ENCODE measurements at regions not wholly inside any gene's neighbourhood (a gene's known extent, or its start where the extent isn't known, plus 50 kb on each side); places are given as distances from the start of the nearest gene placed in this dataset.

DNA sequence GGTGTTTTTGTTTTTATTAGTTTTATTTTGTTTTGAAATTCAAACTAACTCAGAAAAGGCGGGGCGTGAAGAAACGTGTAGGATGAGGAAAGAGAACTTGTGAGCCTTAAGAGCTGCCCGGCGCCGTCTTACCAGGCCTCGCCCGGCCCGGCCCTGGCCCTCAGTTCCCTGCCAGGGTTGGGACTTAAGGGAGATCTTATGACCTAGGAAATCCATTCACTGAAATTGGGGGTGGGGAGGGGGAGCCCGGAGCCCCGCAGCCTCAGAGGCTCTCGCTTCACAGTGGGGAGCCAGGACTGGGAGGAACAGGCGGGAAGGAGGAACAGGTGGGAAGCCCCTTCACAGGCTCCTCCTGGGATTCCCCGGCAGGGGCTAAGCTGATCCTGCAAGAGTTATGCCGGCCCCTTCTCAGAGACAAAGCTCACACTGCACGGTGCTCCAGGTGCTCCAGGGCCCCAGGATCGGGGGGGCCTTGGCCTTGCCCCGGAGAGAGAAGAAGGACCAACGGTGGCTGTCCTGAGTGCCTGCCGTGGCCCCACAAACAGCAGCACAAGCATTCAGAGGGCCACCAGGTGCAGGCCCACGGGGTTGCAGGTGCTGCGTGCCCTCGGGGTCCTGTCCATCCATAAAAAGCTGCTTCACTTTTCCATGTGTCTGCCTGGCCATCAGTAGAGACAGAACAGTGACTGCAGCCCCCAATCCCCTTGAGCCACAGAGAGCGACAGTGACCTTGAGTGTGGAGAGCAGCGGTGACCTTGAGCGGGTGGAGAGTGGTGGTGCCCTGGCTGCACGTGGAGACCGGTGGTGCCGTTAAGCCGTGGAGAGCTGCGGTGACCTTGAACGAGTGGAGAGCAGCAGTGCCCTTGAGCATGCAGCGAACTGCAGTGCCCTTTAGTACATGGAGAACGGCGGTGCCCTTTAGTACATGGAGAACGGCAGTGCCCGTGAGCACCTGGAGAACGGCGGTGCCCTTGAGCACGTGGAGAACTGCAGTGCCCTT, 152.7 kb downstream of the DLL1 start:
- ATAC-seq (ENCODE audit: insufficient read depth, low FRiP score) (no peak), DNase-seq (no peak)
- WGBS, 2 donors: 80 to 89% methylated on average over 40 of the region's 40 CpGs
- TF ChIP-seq, protein P1, sequence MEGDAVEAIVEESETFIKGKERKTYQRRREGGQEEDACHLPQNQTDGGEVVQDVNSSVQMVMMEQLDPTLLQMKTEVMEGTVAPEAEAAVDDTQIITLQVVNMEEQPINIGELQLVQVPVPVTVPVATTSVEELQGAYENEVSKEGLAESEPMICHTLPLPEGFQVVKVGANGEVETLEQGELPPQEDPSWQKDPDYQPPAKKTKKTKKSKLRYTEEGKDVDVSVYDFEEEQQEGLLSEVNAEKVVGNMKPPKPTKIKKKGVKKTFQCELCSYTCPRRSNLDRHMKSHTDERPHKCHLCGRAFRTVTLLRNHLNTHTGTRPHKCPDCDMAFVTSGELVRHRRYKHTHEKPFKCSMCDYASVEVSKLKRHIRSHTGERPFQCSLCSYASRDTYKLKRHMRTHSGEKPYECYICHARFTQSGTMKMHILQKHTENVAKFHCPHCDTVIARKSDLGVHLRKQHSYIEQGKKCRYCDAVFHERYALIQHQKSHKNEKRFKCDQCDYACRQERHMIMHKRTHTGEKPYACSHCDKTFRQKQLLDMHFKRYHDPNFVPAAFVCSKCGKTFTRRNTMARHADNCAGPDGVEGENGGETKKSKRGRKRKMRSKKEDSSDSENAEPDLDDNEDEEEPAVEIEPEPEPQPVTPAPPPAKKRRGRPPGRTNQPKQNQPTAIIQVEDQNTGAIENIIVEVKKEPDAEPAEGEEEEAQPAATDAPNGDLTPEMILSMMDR (IDR thresholded peaks at IDR 0.05; ENCODE audit: control extremely low read depth, extremely low read depth): no peak
- H3K36me3 ChIP-seq (ENCODE audit: control insufficient read depth in 4 of 4, insufficient read depth in 4 of 4, low read length in 4 of 4): no peaks in the 10 kb centered on the region
- peaks cover 0 to 20% (median 0%) of the 10 kb centered on the region in 5 donors for H3K4me1 ChIP-seq (ENCODE audit: control insufficient read depth in 5 of 5, insufficient read depth in 5 of 5, low read length in 5 of 5)
- no peak overlapping the region for H3K9ac ChIP-seq (ENCODE audit: insufficient read depth in 1 of 2, low read length in 2 of 2)
- H3K4me3 ChIP-seq: no peak overlapping the region
- peaks cover 0 to 6% (median 0%) of the 10 kb centered on the region in 4 donors for H3K9me3 ChIP-seq (ENCODE audit: control insufficient read depth in 4 of 4, insufficient read depth in 3 of 4, low read length in 3 of 4)
- peak overlapping the region in 1 of 2 donors; percentile 89 for H3K27ac ChIP-seq (ENCODE audit: low read depth in 1 of 2, low read length in 1 of 2)
- H3K27me3 ChIP-seq (ENCODE audit: control insufficient read depth in 3 of 3, insufficient read depth in 3 of 3, low read length in 2 of 3): no peaks in the 10 kb centered on the region

DNA sequence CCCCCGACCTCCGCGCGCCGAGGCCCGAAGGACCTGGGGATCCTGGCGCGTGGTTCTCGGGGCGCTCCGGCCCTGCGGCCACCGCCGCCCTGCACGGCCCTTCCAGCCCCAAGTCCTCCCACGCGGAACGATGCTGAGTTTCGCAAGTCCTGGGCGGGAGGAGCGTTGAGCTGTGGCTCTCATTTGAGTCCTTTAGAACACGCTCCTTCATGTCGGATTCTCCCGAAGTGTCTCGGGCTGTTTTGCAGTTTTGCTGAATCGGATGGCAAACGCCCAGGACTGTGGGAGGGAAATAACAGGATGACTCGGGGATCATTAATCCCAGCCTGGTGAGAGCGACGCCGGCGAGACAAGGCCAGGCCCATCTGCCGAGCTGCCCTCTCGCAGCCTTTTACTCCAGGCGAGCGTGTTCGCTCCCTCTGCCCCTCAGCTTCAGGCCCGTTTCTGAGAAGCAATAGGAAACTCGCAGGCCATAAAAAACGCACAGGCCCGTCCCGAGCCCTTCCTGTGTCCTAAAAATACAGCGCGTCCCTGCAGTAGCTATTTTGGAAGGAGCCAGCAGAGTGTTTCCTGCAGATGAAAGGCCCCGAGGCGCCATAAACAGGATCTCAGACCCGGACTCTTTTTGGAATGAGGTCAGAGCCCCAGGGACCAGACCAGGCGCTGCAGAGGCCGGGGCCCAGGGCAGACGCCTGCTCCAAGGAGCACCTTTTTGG, 153.5 kb downstream of the DLL1 start:
- no peaks in the 10 kb centered on the region for H3K36me3 ChIP-seq (ENCODE audit: control insufficient read depth in 4 of 4, insufficient read depth in 4 of 4, low read length in 4 of 4)
- ATAC-seq (ENCODE audit: insufficient read depth, low FRiP score): peak; percentile 50
- no peaks in the 10 kb centered on the region for H3K27me3 ChIP-seq (ENCODE audit: control insufficient read depth in 3 of 3, insufficient read depth in 3 of 3, low read length in 2 of 3)
- H3K9ac ChIP-seq (ENCODE audit: insufficient read depth in 1 of 2, low read length in 2 of 2): no peak overlapping the region
- TF ChIP-seq, protein P1 (IDR thresholded peaks at IDR 0.05; ENCODE audit: control extremely low read depth, extremely low read depth): no peak
- DNase-seq: peak; percentile 67 to 88 (median 70)
- no peak overlapping the region for H3K4me3 ChIP-seq
- 63 to 70% methylated on average over 50 of the region's 50 CpGs for WGBS, 2 donors
- peaks cover 0 to 20% (median 0%) of the 10 kb centered on the region in 5 donors for H3K4me1 ChIP-seq (ENCODE audit: control insufficient read depth in 5 of 5, insufficient read depth in 5 of 5, low read length in 5 of 5)
- H3K27ac ChIP-seq (ENCODE audit: low read depth in 1 of 2, low read length in 1 of 2): peak overlapping the region; percentile 26 to 89
- H3K9me3 ChIP-seq (ENCODE audit: control insufficient read depth in 4 of 4, insufficient read depth in 3 of 4, low read length in 3 of 4): peaks cover 0 to 6% (median 0%) of the 10 kb centered on the region in 4 donors

DNA sequence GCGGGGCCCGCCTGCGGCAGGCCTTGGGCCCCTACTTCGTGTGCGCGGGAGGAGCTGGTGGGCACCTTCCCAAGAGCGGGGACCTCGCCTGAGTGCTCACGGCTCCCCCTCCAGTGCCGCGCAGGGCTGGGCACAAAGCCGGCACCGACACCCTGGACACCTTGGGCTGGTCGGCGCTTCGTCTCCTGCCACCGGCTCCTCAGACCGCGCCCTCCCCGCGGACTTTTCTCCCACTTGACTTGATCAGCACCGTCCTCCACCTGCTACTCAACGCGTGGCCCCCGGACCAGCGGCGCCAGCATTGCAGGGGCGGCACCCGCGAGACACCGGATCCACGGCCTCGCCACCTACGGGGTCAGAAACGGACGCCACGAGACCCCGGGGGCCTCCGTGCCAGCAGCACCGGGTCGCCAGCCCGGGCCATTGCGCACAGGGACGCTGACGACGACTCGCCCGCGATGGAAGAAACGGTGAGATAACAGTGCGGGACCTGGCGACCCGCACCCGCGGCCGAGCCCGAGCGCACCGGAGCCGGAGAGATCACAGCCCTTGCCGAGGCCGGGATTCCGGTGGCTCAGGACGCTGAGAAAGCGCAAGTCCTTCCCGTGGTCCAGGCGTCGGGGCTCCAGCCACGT, 154.2 kb downstream of the DLL1 start:
- Histone ChIP-seq H3K4me3 (no peak overlapping the region), H3K27me3 (ENCODE audit: control insufficient read depth in 3 of 3, insufficient read depth in 3 of 3, low read length in 2 of 3) (no peaks in the 10 kb centered on the region), H3K27ac (ENCODE audit: low read depth in 1 of 2, low read length in 1 of 2) (peak overlapping the region in 1 of 2 donors; percentile 89), H3K9me3 (ENCODE audit: control insufficient read depth in 4 of 4, insufficient read depth in 3 of 4, low read length in 3 of 4) (peaks cover 0 to 6% (median 0%) of the 10 kb centered on the region in 4 donors), H3K9ac (ENCODE audit: insufficient read depth in 1 of 2, low read length in 2 of 2) (no peak overlapping the region), H3K36me3 (ENCODE audit: control insufficient read depth in 4 of 4, insufficient read depth in 4 of 4, low read length in 4 of 4) (no peaks in the 10 kb centered on the region), H3K4me1 (ENCODE audit: control insufficient read depth in 5 of 5, insufficient read depth in 5 of 5, low read length in 5 of 5) (peaks cover 0 to 20% (median 0%) of the 10 kb centered on the region in 5 donors)
- WGBS, 2 donors: 94% methylated on average over 62 to 69 of the region's 69 CpGs
- ATAC-seq (ENCODE audit: insufficient read depth, low FRiP score): no peak
- DNase-seq: peak in 1 of 3 donors; percentile 4
- TF ChIP-seq, protein P1 (IDR thresholded peaks at IDR 0.05; ENCODE audit: control extremely low read depth, extremely low read depth): no peak

Data from lung (tissue), 11 donors.